HepG2 (cell line): ENCODE measurements at regions not wholly inside any gene's neighbourhood (a gene's known extent, or its start where the extent isn't known, plus 50 kb on each side); places are given as distances from the start of the nearest gene placed in this dataset.

Source experiments
- ATAC-seq: fragments of 200-7000 bp; cut with Tn5 transposase; 3 replicates; pipeline ENCODE4 v1.9.1; 2020; ENCODE audit warnings: mild to moderate bottlenecking, moderate library complexity
- BruUV-seq: library from RNA; stranded (reverse); fragments of 400-500 nt; replicated peaks from 2 replicates; lab custom pipeline; 2021; lab: Mats Ljungman, UMichigan
- CTCF ChIA-PET: fragments of 300-600 bp; formaldehyde crosslinking; extraction: SDS; loops from one replicate; lab custom pipeline; 2021; ENCODE audit warnings: low total read pairs, inconsistent platforms, low intra/inter-chr PET ratio; lab: Yijun Ruan, JAX
- POLR2A ChIA-PET: fragments of 350-600 bp; sonication (Branson Sonifier 250); formaldehyde crosslinking; loops from one replicate; lab custom pipeline; 2020; ENCODE audit warnings: antibody characterized with exemption, inconsistent platforms; lab: Yijun Ruan, JAX
- DNase-seq: peaks from one replicate; pipeline ENCODE4 v3.0.0-alpha.2; 2015; ENCODE audit warnings: low spot score
- FAIRE-seq: peaks from 3 replicates; lab custom pipeline; 2011; peaks lifted over from hg19 to GRCh38; lab: Jason Lieb, UNC
- H2AFZ ChIP-seq: one replicate; pipeline ENCODE4 v1.6.1; 2011; ENCODE audit warnings: low read length, inconsistent platforms
- H3K27ac ChIP-seq: fragments of 300-600 bp; 3 replicates; pipeline ENCODE4 v1.8.0; 2011; ENCODE audit warnings: mixed run types, mild to moderate bottlenecking, mixed read lengths, low read length, inconsistent platforms; ENCODE audit not compliant: insufficient read depth; ENCODE audit errors: extremely low read length
- H3K27me3 ChIP-seq, 2 experiments: fragments of 200-600 bp in 1 of 2; 2 replicates in 1 of 2; 3 replicates in 1 of 2; pipeline versions ENCODE4 v1.6.0 to v1.8.0; 2011; ENCODE audit warnings: low read length in 2 of 2, mild to moderate bottlenecking in 2 of 2, moderate library complexity in 2 of 2, inconsistent platforms in 1 of 2; ENCODE audit not compliant: insufficient read depth in 2 of 2, control insufficient read depth in 1 of 2
- H3K36me3 ChIP-seq, 2 experiments: fragments of 200-600 bp in 1 of 2; replicated peaks in 1 of 2; 2 replicates in 1 of 2; 3 replicates in 1 of 2; pipeline versions ENCODE4 v1.5.1 to v1.8.0; 2011; ENCODE audit warnings: low read length in 2 of 2, inconsistent platforms in 1 of 2; ENCODE audit not compliant: insufficient read depth in 2 of 2, control insufficient read depth in 1 of 2
- H3K4me1 ChIP-seq: 2 replicates; pipeline ENCODE4 v1.5.1; 2012; ENCODE audit warnings: low read length, inconsistent platforms; ENCODE audit not compliant: insufficient read depth
- H3K4me2 ChIP-seq: 2 replicates; pipeline ENCODE4 v1.6.0; 2011; ENCODE audit warnings: low read depth, low read length, inconsistent platforms
- H3K4me3 ChIP-seq, 3 experiments: fragments of 200-600 bp in 1 of 3; sonication (generic), shearing (Covaris generic) in 1 of 3; replicated peaks in 1 of 3; 2 replicates each; pipeline ENCODE4 v1.5.1; 2011 to 2016; ENCODE audit warnings: low read length in 3 of 3, inconsistent platforms in 2 of 3, low read depth in 2 of 3, mild to moderate bottlenecking in 2 of 3, control low read depth in 1 of 3, mixed read lengths in 1 of 3; ENCODE audit not compliant: insufficient read depth in 1 of 3
- H3K79me2 ChIP-seq: one replicate; pipeline ENCODE4 v1.6.1; 2011; ENCODE audit warnings: low read length, inconsistent platforms; ENCODE audit not compliant: insufficient read depth
- H3K9ac ChIP-seq: 2 replicates; pipeline ENCODE4 v1.6.0; 2011; ENCODE audit warnings: mild to moderate bottlenecking, low read depth, low read length, inconsistent platforms; ENCODE audit not compliant: insufficient read depth
- H3K9me3 ChIP-seq: 2 replicates; pipeline ENCODE4 v1.5.1; 2012; ENCODE audit warnings: mild to moderate bottlenecking, low read length
- H4K20me1 ChIP-seq: 2 replicates; pipeline ENCODE4 v1.6.0; 2011; ENCODE audit warnings: inconsistent platforms, mild to moderate bottlenecking, low read length, moderate library complexity; ENCODE audit not compliant: insufficient read depth
- AKAP8 ChIP-seq: sonication (generic); formaldehyde crosslinking; IDR thresholded peaks from 2 replicates; pipeline ENCODE4 v1.5.1; 2020; ENCODE audit warnings: mild to moderate bottlenecking, missing genetic modification reagents
- GATAD1 ChIP-seq: IDR thresholded peaks from 2 replicates; pipeline ENCODE4 v1.6.1; 2016; ENCODE audit warnings: missing genetic modification reagents, missing compliant biosample characterization
- JDP2 ChIP-seq: sonication (generic); formaldehyde crosslinking; IDR thresholded peaks from 2 replicates; pipeline ENCODE4 v1.8.1; 2022; ENCODE audit warnings: missing genetic modification reagents, borderline replicate concordance
- MAFF ChIP-seq: IDR thresholded peaks from 2 replicates; pipeline ENCODE4 v1.6.1; 2011; ENCODE audit warnings: low read depth, low read length, improper control_type of control experiment
- PAX8 ChIP-seq: sonication (generic); formaldehyde crosslinking; IDR thresholded peaks from 2 replicates; pipeline ENCODE4 v1.8.0; 2022; ENCODE audit warnings: mild to moderate bottlenecking, missing genetic modification reagents, borderline replicate concordance
- RAD21 ChIP-seq: fragments of 450-650 bp; formaldehyde crosslinking; IDR thresholded peaks from 2 replicates; pipeline ENCODE4 v1.5.0; 2020; ENCODE audit warnings: mild to moderate bottlenecking
- RBFOX2 ChIP-seq: fragments of 200-400 bp; formaldehyde crosslinking; IDR thresholded peaks from 2 replicates; pipeline ENCODE4 v1.6.1; 2017; ENCODE audit warnings: low read depth, mild to moderate bottlenecking, low read length
- SMARCE1 ChIP-seq: fragments of 450-650 bp; IDR thresholded peaks from 2 replicates; pipeline ENCODE4 v1.6.1; 2017; ENCODE audit warnings: borderline replicate concordance
- SUZ12 ChIP-seq: fragments of 150-350 bp; IDR thresholded peaks from 2 replicates; pipeline ENCODE4 v1.6.1; 2014; ENCODE audit warnings: low read depth, low read length
- ZFP41 ChIP-seq: sonication (generic); formaldehyde crosslinking; IDR thresholded peaks from 2 replicates; pipeline ENCODE4 v1.4.0; 2020; ENCODE audit warnings: mild to moderate bottlenecking, missing genetic modification reagents, borderline replicate concordance
- ZNF17 ChIP-seq: sonication (generic); formaldehyde crosslinking; IDR thresholded peaks from 2 replicates; pipeline ENCODE4 v1.5.0; 2020; ENCODE audit warnings: mild to moderate bottlenecking, missing genetic modification reagents
- ZNF652 ChIP-seq: IDR thresholded peaks from 2 replicates; pipeline ENCODE4 v1.6.1; 2016; ENCODE audit warnings: low read depth, borderline replicate concordance
- ZNF660 ChIP-seq: sonication (generic); formaldehyde crosslinking; IDR thresholded peaks from 2 replicates; pipeline ENCODE4 v1.5.1; 2020; ENCODE audit warnings: mild to moderate bottlenecking, low read depth, missing genetic modification reagents, borderline replicate concordance
- WGBS: methylation state at CpG from one replicate; pipeline ENCODE4 v1.1.6; 2017; ENCODE audit warnings: low lambda C conversion rate; 5-methylcytosine and 5-hydroxymethylcytosine counted together
- in situ Hi-C: cut with HindIII; loops from 2 replicates; pipeline ENCODE4 v1.10.0; 2017; ENCODE audit warnings: low pct_unique_long_range_greater_than_20kb; ENCODE audit not compliant: extremely low pct_ligation_motif_present
- intact Hi-C: fragments of 100-400 bp; cut with micrococcal nuclease; formaldehyde crosslinking; loops from one replicate; pipeline ENCODE4 v1.10.0; 2022; ENCODE audit not compliant: unreplicated experiment
- TF ChIP-seq, protein P1 (sequence below): sonication (generic); formaldehyde crosslinking; IDR thresholded peaks from 2 replicates; pipeline ENCODE4 v1.4.0; 2020; ENCODE audit warnings: missing genetic modification reagents
- TF ChIP-seq, protein P2 (sequence below): sonication (generic); formaldehyde crosslinking; IDR thresholded peaks from 2 replicates; pipeline ENCODE4 v1.9.0; 2022; ENCODE audit warnings: missing genetic modification reagents, mild to moderate bottlenecking, borderline replicate concordance

DNA sequence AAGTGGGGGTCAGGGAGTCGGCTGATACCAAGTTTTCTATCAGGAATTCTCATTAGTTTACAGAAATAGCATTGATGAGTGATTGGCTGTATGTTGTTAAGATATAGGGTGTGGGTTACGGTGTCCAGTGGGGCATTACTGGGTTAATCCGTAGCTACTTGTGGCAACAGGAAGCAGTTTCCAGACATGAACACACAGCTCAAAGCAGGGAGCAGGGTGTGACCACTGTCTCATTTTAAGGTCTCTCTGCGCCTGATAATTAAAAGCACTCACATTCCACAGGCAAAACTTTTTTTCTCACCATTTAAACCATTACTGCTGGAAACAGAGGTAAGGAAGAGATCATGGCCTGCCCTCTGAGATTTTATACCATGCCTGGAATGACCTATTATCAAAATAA, 114.9 kb downstream of the SIK1 start:
- FAIRE-seq = no peak

DNA sequence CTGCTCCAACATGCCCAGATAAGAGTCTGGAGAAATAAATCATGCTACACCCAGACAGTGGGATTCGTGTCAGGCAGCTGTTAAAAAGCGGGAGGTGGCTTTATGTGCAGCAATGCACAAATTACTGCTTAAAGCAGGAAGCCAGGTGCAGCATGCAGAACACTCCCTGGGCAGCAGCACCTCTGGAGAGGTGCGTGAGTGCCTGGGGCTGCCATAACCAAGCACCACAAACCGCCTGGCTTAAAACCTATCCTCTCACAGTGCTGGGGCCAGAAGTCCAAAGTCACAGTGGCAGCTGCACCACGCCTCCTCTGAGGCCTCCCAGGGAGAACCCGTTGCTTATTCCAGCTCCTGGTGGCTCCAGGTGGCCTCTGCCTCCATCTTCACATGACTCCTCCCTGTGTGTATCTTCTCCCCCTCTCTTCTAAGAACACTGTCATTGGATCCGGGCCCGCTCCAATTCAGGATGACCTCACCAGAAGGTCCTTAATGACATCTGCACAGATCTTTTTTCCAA, 115.6 kb downstream of the SIK1 start:
- Histone ChIP-seq H3K4me2 (peak overlapping the region; percentile 68), H2AFZ (no peak overlapping the region)
- POLR2A ChIA-PET = interaction anchor here (0.6 to 4.0 kb wide), 6 partner anchors 10 to 100 kb away, joined by 3 to 39 read pairs (median 7); no protein-coding TSS in a partner anchor
- TF ChIP-seq ZFP41 (CRISPR knock-in tag) (no peak), JDP2 (no peak), MAFF (no peak), RAD21 (peak; percentile 10; the same call in 1 of the 2 replicates), SUZ12 (no peak), AKAP8 (no peak), RBFOX2 (no peak), PAX8 (CRISPR knock-in tag) (no peak), ZNF17 (no peak)
- TF ChIP-seq, protein P1, sequence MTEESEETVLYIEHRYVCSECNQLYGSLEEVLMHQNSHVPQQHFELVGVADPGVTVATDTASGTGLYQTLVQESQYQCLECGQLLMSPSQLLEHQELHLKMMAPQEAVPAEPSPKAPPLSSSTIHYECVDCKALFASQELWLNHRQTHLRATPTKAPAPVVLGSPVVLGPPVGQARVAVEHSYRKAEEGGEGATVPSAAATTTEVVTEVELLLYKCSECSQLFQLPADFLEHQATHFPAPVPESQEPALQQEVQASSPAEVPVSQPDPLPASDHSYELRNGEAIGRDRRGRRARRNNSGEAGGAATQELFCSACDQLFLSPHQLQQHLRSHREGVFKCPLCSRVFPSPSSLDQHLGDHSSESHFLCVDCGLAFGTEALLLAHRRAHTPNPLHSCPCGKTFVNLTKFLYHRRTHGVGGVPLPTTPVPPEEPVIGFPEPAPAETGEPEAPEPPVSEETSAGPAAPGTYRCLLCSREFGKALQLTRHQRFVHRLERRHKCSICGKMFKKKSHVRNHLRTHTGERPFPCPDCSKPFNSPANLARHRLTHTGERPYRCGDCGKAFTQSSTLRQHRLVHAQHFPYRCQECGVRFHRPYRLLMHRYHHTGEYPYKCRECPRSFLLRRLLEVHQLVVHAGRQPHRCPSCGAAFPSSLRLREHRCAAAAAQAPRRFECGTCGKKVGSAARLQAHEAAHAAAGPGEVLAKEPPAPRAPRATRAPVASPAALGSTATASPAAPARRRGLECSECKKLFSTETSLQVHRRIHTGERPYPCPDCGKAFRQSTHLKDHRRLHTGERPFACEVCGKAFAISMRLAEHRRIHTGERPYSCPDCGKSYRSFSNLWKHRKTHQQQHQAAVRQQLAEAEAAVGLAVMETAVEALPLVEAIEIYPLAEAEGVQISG (CRISPR knock-in tag) = 0 out of 2 replicates have a peak, but pooled peaks have one; percentile 18

More for the DNA sequence above, 114.9 kb downstream of the SIK1 start:
- DNase-seq (no peak), ATAC-seq (no peak)
- BruUV-seq = no TSS peak
- TF ChIP-seq, protein P2, sequence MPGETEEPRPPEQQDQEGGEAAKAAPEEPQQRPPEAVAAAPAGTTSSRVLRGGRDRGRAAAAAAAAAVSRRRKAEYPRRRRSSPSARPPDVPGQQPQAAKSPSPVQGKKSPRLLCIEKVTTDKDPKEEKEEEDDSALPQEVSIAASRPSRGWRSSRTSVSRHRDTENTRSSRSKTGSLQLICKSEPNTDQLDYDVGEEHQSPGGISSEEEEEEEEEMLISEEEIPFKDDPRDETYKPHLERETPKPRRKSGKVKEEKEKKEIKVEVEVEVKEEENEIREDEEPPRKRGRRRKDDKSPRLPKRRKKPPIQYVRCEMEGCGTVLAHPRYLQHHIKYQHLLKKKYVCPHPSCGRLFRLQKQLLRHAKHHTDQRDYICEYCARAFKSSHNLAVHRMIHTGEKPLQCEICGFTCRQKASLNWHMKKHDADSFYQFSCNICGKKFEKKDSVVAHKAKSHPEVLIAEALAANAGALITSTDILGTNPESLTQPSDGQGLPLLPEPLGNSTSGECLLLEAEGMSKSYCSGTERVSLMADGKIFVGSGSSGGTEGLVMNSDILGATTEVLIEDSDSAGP (CRISPR knock-in tag) = no peak
- no peak for TF ChIP-seq ZNF660
- TF ChIP-seq ZNF652 (CRISPR knock-in tag) = peak; percentile 87
- TF ChIP-seq SMARCE1 = no peak
- no peak for TF ChIP-seq GATAD1 (CRISPR knock-in tag)
- Histone ChIP-seq H4K20me1 (no peaks in the 10 kb centered on the region), H3K27ac (no peak overlapping the region), H3K4me2 (peak overlapping the region; percentile 68), H3K36me3 (no peaks in the 10 kb centered on the region), H3K9ac (no peak overlapping the region), H3K27me3 (no peaks in the 10 kb centered on the region), H3K4me1 (peaks cover 49% of the 10 kb centered on the region), H3K9me3 (no peaks in the 10 kb centered on the region), H3K79me2 (no peaks in the 10 kb centered on the region), H2AFZ (no peak overlapping the region), H3K4me3 (0 out of 6 replicates have a peak overlapping the region, but pooled peaks of 1 of the 3 experiments have one; percentile 13)
- WGBS = 5% methylated on average over 4 of the region's 4 CpGs
- POLR2A ChIA-PET = interaction anchor here (0.6 to 4.0 kb wide), 6 partner anchors 9 to 101 kb away, joined by 3 to 39 read pairs (median 7); no protein-coding TSS in a partner anchor
- in situ Hi-C loops = no loop called here
- CTCF ChIA-PET = no interaction called here
- intact Hi-C loops = loop anchor here (5.0 kb wide), 1 partner anchor 335 kb away; no protein-coding TSS in a partner anchor

More for the DNA sequence above, 115.6 kb downstream of the SIK1 start:
- no peaks in the 10 kb centered on the region for H4K20me1 ChIP-seq
- intact Hi-C loops = loop anchor here (5.0 kb wide), 1 partner anchor 336 kb away; no protein-coding TSS in a partner anchor
- in situ Hi-C loops = no loop called here
- no TSS peak for BruUV-seq
- ATAC-seq = peak; percentile 91
- no peaks in the 10 kb centered on the region for H3K36me3 ChIP-seq
- CTCF ChIA-PET = no interaction called here
- H3K9ac ChIP-seq = peak overlapping the region; percentile 1; the same call in 1 of the 2 replicates
- H3K9me3 ChIP-seq = no peaks in the 10 kb centered on the region
- no peak overlapping the region for H3K27ac ChIP-seq
- 3% methylated on average over 5 of the region's 8 CpGs for WGBS
- H3K4me3 ChIP-seq = peak overlapping the region in 2 of 3 experiments; percentile 32 to 46; a peak in 3 of 6 replicates
- H3K79me2 ChIP-seq = no peaks in the 10 kb centered on the region
- FAIRE-seq = peak; percentile 79
- H3K4me1 ChIP-seq = peaks cover 55% of the 10 kb centered on the region
- H3K27me3 ChIP-seq = no peaks in the 10 kb centered on the region
- peak; percentile 68 for DNase-seq
